ENCODE measurements at regions not wholly inside any gene's neighbourhood (a gene's known extent, or its start where the extent isn't known, plus 50 kb on each side); places are given as distances from the start of the nearest gene placed in this dataset.
"Not testable (repeated sequence)": the region's sequence is repeated elsewhere in the genome, so short reads cannot be mapped to it uniquely, and the experiment has no call there.

GRCh38 chr15:69865369-69865768 is 232.3 kb downstream of the TLE3 start:
- no peaks in the 10 kb centered on the region for H3K4me1 ChIP-seq (ENCODE audit: control insufficient read depth, insufficient read depth, low read length, poor library complexity, severe bottlenecking)
- H3K27me3 ChIP-seq (replicated peaks; ENCODE audit: control insufficient read depth, insufficient read depth, low read length, poor library complexity, severe bottlenecking) = no peaks in the 10 kb centered on the region
- H3K27ac ChIP-seq (ENCODE audit: insufficient read depth, low read length, poor library complexity, severe bottlenecking) = no peak overlapping the region
- no peak overlapping the region for H3K4me3 ChIP-seq (ENCODE audit: insufficient read depth, low read depth, low read length, poor library complexity, severe bottlenecking)
- DNase-seq = no peak
- no peaks in the 10 kb centered on the region for H3K36me3 ChIP-seq (ENCODE audit: control insufficient read depth, insufficient read depth, low read length)
- no peaks in the 10 kb centered on the region for H3K9me3 ChIP-seq (ENCODE audit: control insufficient read depth, low read length)

- Histone ChIP-seq H3K4me3 (ENCODE audit: insufficient read depth, low read depth, low read length, poor library complexity, severe bottlenecking) (no peak overlapping the region), H3K27me3 (replicated peaks; ENCODE audit: control insufficient read depth, insufficient read depth, low read length, poor library complexity, severe bottlenecking) (no peaks in the 10 kb centered on the region), H3K9me3 (ENCODE audit: control insufficient read depth, low read length) (no peaks in the 10 kb centered on the region), H3K36me3 (ENCODE audit: control insufficient read depth, insufficient read depth, low read length) (no peaks in the 10 kb centered on the region), H3K27ac (ENCODE audit: insufficient read depth, low read length, poor library complexity, severe bottlenecking) (no peak overlapping the region), H3K4me1 (ENCODE audit: control insufficient read depth, insufficient read depth, low read length, poor library complexity, severe bottlenecking) (no peaks in the 10 kb centered on the region)
- DNase-seq = no peak
These were observed 229.0 kb downstream of the TLE3 start for GRCh38 chr15:69868756-69869155.

- H3K27ac ChIP-seq (ENCODE audit: insufficient read depth, low read length, poor library complexity, severe bottlenecking) = no peak overlapping the region
- H3K4me1 ChIP-seq (ENCODE audit: control insufficient read depth, insufficient read depth, low read length, poor library complexity, severe bottlenecking) = no peaks in the 10 kb centered on the region
- H3K9me3 ChIP-seq (ENCODE audit: control insufficient read depth, low read length) = no peaks in the 10 kb centered on the region
- DNase-seq = no peak
- no peaks in the 10 kb centered on the region for H3K27me3 ChIP-seq (replicated peaks; ENCODE audit: control insufficient read depth, insufficient read depth, low read length, poor library complexity, severe bottlenecking)
- H3K36me3 ChIP-seq (ENCODE audit: control insufficient read depth, insufficient read depth, low read length) = no peaks in the 10 kb centered on the region
- H3K4me3 ChIP-seq (ENCODE audit: insufficient read depth, low read depth, low read length, poor library complexity, severe bottlenecking) = no peak overlapping the region
These were observed 228.4 kb downstream of the TLE3 start for GRCh38 chr15:69869291-69869690.

- Histone ChIP-seq H3K9me3 (ENCODE audit: control insufficient read depth, low read length) (no peaks in the 10 kb centered on the region), H3K4me1 (ENCODE audit: control insufficient read depth, insufficient read depth, low read length, poor library complexity, severe bottlenecking) (no peaks in the 10 kb centered on the region), H3K27me3 (replicated peaks; ENCODE audit: control insufficient read depth, insufficient read depth, low read length, poor library complexity, severe bottlenecking) (no peaks in the 10 kb centered on the region), H3K27ac (ENCODE audit: insufficient read depth, low read length, poor library complexity, severe bottlenecking) (no peak overlapping the region), H3K36me3 (ENCODE audit: control insufficient read depth, insufficient read depth, low read length) (no peaks in the 10 kb centered on the region), H3K4me3 (ENCODE audit: insufficient read depth, low read depth, low read length, poor library complexity, severe bottlenecking) (no peak overlapping the region)
- no peak for DNase-seq
These were observed 227.7 kb downstream of the TLE3 start for GRCh38 chr15:69869881-69870505.

GRCh38 chr15:69871511-69872134 is 226.1 kb downstream of the TLE3 start:
- Histone ChIP-seq H3K27ac (ENCODE audit: insufficient read depth, low read length, poor library complexity, severe bottlenecking) (no peak overlapping the region), H3K36me3 (ENCODE audit: control insufficient read depth, insufficient read depth, low read length) (no peaks in the 10 kb centered on the region), H3K27me3 (replicated peaks; ENCODE audit: control insufficient read depth, insufficient read depth, low read length, poor library complexity, severe bottlenecking) (no peaks in the 10 kb centered on the region), H3K4me1 (ENCODE audit: control insufficient read depth, insufficient read depth, low read length, poor library complexity, severe bottlenecking) (no peaks in the 10 kb centered on the region), H3K4me3 (ENCODE audit: insufficient read depth, low read depth, low read length, poor library complexity, severe bottlenecking) (no peak overlapping the region), H3K9me3 (ENCODE audit: control insufficient read depth, low read length) (no peaks in the 10 kb centered on the region)
- DNase-seq = no peak

GRCh38 chr15:69873807-69874206 is 223.9 kb downstream of the TLE3 start:
- Histone ChIP-seq H3K27ac (ENCODE audit: insufficient read depth, low read length, poor library complexity, severe bottlenecking) (no peak overlapping the region), H3K4me3 (ENCODE audit: insufficient read depth, low read depth, low read length, poor library complexity, severe bottlenecking) (no peak overlapping the region), H3K36me3 (ENCODE audit: control insufficient read depth, insufficient read depth, low read length) (no peaks in the 10 kb centered on the region), H3K4me1 (ENCODE audit: control insufficient read depth, insufficient read depth, low read length, poor library complexity, severe bottlenecking) (no peaks in the 10 kb centered on the region), H3K9me3 (ENCODE audit: control insufficient read depth, low read length) (no peaks in the 10 kb centered on the region), H3K27me3 (replicated peaks; ENCODE audit: control insufficient read depth, insufficient read depth, low read length, poor library complexity, severe bottlenecking) (no peaks in the 10 kb centered on the region)
- no peak for DNase-seq

- Histone ChIP-seq H3K4me3 (ENCODE audit: insufficient read depth, low read depth, low read length, poor library complexity, severe bottlenecking) (no peak overlapping the region), H3K4me1 (ENCODE audit: control insufficient read depth, insufficient read depth, low read length, poor library complexity, severe bottlenecking) (no peaks in the 10 kb centered on the region), H3K36me3 (ENCODE audit: control insufficient read depth, insufficient read depth, low read length) (no peaks in the 10 kb centered on the region), H3K9me3 (ENCODE audit: control insufficient read depth, low read length) (no peaks in the 10 kb centered on the region), H3K27me3 (replicated peaks; ENCODE audit: control insufficient read depth, insufficient read depth, low read length, poor library complexity, severe bottlenecking) (no peaks in the 10 kb centered on the region), H3K27ac (ENCODE audit: insufficient read depth, low read length, poor library complexity, severe bottlenecking) (no peak overlapping the region)
- no peak for DNase-seq
These were observed 223.4 kb downstream of the TLE3 start for GRCh38 chr15:69874321-69874720.

GRCh38 chr15:69876064-69876940 is 221.4 kb downstream of the TLE3 start:
- H3K4me1 ChIP-seq (ENCODE audit: control insufficient read depth, insufficient read depth, low read length, poor library complexity, severe bottlenecking) = no peaks in the 10 kb centered on the region
- no peak overlapping the region for H3K4me3 ChIP-seq (ENCODE audit: insufficient read depth, low read depth, low read length, poor library complexity, severe bottlenecking)
- no peak overlapping the region for H3K27ac ChIP-seq (ENCODE audit: insufficient read depth, low read length, poor library complexity, severe bottlenecking)
- DNase-seq = no peak
- H3K9me3 ChIP-seq (ENCODE audit: control insufficient read depth, low read length) = no peaks in the 10 kb centered on the region
- no peaks in the 10 kb centered on the region for H3K36me3 ChIP-seq (ENCODE audit: control insufficient read depth, insufficient read depth, low read length)
- no peaks in the 10 kb centered on the region for H3K27me3 ChIP-seq (replicated peaks; ENCODE audit: control insufficient read depth, insufficient read depth, low read length, poor library complexity, severe bottlenecking)

GRCh38 chr15:69879963-69880362 is 217.8 kb downstream of the TLE3 start:
- H3K9me3 ChIP-seq (ENCODE audit: control insufficient read depth, low read length); H3K4me3 ChIP-seq (ENCODE audit: insufficient read depth, low read depth, low read length, poor library complexity, severe bottlenecking); DNase-seq; H3K36me3 ChIP-seq (ENCODE audit: control insufficient read depth, insufficient read depth, low read length); H3K27me3 ChIP-seq (replicated peaks; ENCODE audit: control insufficient read depth, insufficient read depth, low read length, poor library complexity, severe bottlenecking); H3K27ac ChIP-seq (ENCODE audit: insufficient read depth, low read length, poor library complexity, severe bottlenecking); H3K4me1 ChIP-seq (ENCODE audit: control insufficient read depth, insufficient read depth, low read length, poor library complexity, severe bottlenecking): not testable (repeated sequence)
